NCI-H226 (cell line): ENCODE measurements at regions not wholly inside any gene's neighbourhood (a gene's known extent, or its start where the extent isn't known, plus 50 kb on each side); places are given as distances from the start of the nearest gene placed in this dataset.

Source experiments
- DNase-seq: peaks from one replicate; pipeline ENCODE4 v3.0.0-alpha.2; 2015

- DNase-seq, result no peak
These were observed 299.8 kb upstream of the NEBL start for GRCh38 chr10:21196822-21197395.

DNA sequence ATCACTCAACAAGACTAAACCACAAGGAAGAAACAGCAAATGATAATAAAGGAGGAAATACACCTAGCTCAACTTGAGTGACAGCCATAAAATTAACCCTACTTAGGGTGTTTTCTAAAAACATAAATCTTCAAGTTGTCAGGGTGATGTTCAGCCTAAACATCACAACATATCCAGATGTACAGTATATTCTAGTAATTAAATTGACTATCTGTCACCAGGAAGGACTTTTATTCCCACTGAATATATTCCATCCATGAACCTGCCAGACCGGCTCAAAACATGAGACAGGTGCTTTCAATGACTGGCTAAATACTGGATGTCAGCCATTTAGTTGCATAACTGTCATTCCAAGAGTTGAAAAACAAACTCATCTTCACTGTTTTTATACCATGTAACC is 298.1 kb upstream of the NEBL start:
- peak; percentile 26 for DNase-seq

DNA sequence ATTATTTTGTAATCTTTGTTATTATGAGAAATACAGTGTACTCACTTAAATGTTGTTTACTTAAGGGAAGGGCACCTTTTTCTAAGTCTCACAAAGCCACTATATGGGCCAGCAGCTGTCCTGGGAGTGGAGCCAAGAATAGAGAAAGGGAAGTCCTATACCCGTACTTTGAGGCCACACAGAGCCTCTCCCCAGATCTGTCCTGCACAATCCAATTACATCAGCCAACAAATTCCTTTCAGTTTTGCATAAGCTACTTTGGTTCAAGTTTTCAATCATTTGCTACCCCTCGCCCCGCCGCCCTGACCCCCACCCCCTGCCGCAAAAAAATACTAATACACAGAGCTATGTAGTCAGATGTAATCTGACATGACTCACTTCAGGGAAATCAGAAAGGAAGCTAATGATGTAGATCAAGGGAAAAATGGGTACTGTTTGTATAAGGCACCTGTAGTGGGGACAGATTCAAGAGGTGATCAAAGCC is 297.4 kb upstream of the NEBL start:
- peak; percentile 20 for DNase-seq

DNA sequence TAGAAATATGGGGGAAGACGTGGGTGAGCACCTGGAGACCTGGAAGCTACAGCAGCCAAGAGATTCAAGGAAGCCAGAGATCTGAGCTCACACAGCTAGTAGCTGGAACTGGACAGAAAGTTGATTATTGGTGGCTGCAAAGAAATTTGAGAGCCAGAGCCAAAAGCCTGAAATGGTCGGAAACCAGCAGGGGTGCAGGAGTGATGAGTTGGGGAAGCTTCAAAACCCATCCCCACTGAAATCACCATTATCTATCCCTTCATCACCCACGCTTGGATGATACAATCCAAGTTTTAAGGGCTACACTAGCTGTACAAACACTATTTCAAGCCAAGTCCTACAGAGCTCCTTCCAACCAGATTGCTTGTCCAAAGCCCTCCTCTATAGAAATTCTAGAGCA is 296.1 kb upstream of the NEBL start:
- no peak for DNase-seq

DNA sequence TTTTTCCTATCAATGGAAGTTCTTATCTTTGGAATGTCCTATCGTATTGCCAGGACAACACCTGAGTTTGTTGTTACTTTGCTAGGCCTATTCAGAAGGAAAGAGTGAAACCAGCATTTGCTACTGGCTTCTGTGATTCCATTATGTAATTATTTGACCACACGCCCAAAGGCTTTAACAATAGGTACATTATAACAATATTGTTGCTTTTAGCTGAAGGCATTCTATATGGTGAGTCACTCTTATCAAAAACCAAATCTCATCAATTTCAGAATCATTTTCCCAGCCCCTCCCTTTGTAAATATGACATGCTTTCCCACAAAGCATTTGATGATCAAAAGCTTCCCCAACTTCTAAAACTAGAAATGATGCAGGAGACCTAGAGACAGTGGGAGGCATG is 294.4 kb upstream of the NEBL start:
- DNase-seq, result no peak

GRCh38 chr10:21184984-21185383 is 287.9 kb upstream of the NEBL start:
- DNase-seq, result no peak

GRCh38 chr10:21184216-21184615 is 287.1 kb upstream of the NEBL start:
- DNase-seq, result peak; percentile 64

DNA sequence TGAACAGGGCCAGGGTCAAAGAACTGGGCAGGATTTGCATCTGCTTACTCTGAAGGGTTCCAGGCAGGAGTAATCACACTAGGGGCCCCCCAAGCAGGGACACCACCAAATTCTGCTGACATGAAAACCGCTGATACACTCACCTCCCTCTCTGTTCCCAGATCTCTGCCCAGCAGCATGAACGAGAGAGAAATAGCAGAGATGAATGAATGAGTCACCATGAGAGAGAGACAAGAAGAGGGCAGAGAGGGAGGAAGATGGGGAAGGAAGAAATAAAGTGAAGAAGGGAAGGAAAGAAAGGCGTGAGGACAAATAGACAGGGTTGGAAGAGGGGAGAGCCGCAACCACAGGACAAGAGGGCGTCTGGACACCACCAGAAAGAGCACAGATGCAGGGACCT is 285.9 kb upstream of the NEBL start:
- DNase-seq, result peak; percentile 39

- no peak for DNase-seq
These were observed 284.3 kb upstream of the NEBL start for GRCh38 chr10:21181451-21181850.

- DNase-seq, result peak; percentile 57
These were observed 283.5 kb upstream of the NEBL start for GRCh38 chr10:21180604-21181003.

DNA sequence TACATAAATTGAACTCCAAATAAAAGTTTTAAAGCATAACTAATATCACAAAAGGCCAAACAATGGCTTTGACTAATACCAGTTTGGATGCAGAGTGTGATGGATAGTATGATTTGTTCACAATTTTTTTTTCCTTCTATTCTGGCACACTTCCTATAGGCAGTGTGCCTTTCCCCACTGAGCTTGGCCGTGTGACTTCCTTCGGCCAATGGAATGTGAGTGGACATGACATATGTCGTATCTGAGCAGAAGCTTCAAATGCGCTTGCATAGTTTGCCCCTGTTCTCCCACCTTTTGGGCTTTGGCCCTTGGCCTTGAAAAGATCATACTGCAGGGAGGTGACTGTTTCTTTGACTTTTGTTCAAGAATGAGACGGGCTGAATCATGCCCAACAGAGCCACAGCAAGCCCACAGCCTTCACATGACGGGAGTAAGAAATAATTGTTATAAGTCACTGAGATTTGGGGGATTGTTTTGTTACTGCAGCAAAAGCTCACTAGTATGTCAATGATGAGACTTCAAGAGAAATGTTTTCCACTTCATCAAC is 279.9 kb upstream of the NEBL start:
- no peak for DNase-seq

GRCh38 chr10:21175797-21176196 is 278.7 kb upstream of the NEBL start:
- DNase-seq, result no peak

DNA sequence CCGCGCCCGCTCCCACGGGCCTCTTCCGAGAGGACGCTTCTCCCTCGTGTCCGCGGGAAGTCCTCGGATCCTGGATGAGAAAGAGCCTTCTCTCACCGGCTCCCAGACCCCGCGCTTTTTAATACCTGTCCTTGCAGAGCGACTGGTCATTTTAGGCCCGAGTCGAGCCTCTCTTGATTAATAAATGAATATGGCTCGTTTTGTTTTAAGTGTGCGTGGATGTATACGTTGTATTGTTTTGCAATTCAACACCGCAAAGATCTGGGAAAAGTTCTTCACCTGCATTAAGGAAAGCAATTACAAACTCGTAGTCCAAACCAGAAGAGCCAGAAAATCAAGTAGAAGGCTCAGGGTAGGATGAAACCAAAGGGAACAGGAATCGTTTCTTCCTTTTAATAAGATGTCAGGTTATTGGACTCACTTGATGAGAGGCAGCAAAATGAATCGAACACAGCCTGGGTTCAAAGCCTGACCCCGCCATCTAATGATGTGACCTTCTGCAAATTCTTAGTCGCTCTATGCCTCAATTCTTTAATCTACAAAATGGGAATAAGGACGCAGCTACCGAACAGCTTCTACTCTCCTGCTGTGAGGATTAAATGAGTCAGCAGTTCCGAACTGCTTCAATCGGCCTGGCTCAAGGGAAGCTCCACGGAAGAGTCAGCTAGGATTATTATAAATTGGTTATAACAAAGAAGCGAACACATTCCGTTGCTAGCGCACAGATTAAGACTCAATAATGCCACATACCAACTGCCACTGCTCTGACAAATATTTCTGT is 277.8 kb upstream of the NEBL start:
- DNase-seq, result no peak

DNA sequence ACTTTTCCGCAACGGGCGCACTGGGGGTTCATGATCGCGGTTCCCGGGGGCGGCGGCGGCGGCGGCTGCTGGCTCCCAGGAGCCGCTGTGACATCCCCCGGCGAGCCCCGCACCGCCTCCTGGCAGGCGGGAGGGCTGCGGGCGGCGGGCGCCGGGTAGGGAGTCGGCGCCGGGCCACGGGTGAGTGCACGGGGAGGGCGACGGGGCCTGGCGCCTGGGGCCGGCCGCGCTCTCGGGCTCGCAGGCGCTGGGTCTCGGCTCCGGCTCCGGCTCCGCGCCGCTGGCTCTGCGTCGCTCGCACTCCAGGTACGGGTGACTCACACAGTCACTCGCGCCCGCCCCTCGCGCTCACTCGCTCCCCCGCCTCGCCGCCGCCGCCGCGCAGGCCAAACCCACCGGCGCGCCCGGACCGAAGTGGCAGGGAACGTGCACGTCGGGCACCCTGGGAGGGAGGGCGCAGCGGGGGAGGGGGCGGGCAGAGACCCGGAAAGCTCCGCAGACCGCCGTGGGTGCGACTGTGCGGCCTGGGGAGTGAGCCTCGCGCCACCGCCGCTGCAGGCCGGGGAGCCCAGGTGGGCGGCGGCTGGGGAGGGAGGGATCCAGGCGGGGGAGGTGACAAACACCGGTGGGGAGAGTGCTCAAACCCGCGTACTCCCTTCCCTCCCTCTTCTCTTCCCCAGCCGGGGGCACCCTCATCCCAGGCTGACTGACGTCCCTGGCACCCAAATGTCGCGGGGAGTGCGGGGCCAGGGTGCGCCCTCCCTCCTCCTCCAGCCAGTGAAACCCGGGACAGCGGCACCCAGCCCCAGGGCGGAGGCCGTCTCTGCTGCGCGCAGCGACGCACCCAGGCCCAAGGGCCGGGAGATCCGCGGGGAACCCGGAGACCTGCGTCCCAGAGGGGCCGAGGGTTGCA is 276.9 kb upstream of the NEBL start:
- DNase-seq, result peak; percentile 50

- no peak for DNase-seq
These were observed 276.1 kb upstream of the NEBL start for GRCh38 chr10:21172930-21173801.

- no peak for DNase-seq
These were observed 275.4 kb upstream of the NEBL start for GRCh38 chr10:21172542-21172929.

DNA sequence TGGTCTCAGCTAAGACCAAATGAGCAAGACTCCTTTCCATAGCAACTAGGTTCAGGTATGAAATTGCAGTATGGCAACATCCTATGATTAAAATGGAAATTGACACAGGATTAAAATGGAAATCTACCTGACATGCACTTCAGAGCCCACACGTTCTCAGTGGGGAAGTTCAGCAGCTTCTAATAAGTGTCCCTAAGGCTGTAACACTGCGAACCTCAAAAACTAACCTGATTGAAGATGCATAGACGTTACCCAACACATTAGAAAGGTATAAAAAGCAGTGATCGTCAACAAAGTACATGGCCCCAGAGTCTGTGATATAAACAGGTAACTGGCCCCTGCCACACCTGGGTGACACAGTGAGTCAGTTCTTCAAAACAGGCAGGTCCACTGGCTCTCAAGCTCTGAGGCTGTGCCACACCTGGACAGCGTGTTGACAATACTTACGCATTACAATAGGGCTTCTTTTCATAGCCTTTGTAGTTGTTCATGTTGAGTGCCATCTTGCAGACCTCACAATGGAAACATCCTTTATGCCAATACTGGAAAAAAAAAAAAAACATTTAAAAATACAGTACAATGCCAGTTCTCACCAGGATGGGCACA is 274.9 kb upstream of the NEBL start:
- DNase-seq, result no peak

- DNase-seq, result no peak
These were observed 274.3 kb upstream of the NEBL start for GRCh38 chr10:21171197-21171935.

GRCh38 chr10:21170216-21170615 is 273.1 kb upstream of the NEBL start:
- DNase-seq, result no peak

- no peak for DNase-seq
These were observed 272.2 kb upstream of the NEBL start for GRCh38 chr10:21169271-21169670.
